Activated CD4-positive, alpha-beta T cell treated with anti-CD3 and anti-CD28 coated beads, Interleukin-2, amount 50 U/mL, for 24 hours (primary cell): ENCODE measurements at regions not wholly inside any gene's neighbourhood (a gene's known extent, or its start where the extent isn't known, plus 50 kb on each side); places are given as distances from the start of the nearest gene placed in this dataset.

Experiments used
- DNase-seq, 2 donors: peaks; one replicate each; pipeline ENCODE4 v3.0.0-alpha.2; 2020; ENCODE audit warnings: low read depth in 1 of 2, low spot score in 1 of 2

GRCh38 chr1:212557739-212558692 lies 50.5 kb upstream of the ATF3 start:
- DNase-seq, result no peak

DNA sequence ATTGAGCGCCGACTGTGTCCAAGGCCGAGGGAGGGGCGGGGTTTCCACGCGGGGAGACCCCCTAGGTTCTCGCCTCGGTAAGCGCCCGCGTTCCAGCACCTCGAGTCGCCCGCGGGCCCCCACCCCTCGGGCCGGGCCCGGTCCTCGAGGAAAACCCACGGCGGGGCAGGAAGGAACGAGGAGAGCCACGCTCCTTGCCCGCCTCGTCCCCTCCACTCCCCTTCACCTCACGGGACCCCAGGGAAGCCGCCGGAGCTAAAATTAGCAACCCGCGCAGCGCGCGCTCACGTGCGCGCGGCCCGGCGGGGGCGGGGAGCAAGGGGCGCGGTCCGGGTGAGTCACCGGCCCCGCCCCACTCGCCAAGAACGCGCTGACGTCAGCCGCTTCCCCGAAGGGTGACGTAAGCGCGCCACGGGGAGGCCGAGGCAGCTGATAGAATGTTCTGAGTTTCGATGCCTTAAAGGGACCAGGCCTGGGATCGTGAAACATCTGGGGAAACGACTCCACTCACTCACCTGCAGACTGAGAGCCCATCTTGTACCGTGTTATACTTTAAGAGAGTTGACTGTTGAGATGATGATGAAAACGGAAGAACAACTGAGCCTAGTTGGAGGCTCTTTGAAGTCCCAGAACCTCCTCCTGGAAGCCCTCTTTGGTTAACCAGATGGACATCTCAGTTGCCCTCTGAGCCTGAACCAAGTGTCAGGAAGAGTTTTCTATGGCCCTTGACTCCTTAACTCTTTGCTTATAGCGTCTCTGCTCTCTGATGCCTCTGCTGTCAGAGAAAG lies 49.7 kb upstream of the ATF3 start:
- DNase-seq, result peak; percentile 82 to 86
